WTC11 (cell line): ENCODE measurements at regions not wholly inside any gene's neighbourhood (a gene's known extent, or its start where the extent isn't known, plus 50 kb on each side); places are given as distances from the start of the nearest gene placed in this dataset.

Source experiments
- ATAC-seq: fragments of 200-7000 bp; cut with Tn5 transposase; 2 replicates; pipeline ENCODE4 v1.10.0; 2021; ENCODE audit warnings: mild to moderate bottlenecking, moderate library complexity
- CTCF ChIA-PET: fragments of 300-600 bp; sonication (Branson Sonifier 250); formaldehyde crosslinking; loops from one replicate; lab custom pipeline; 2021; ENCODE audit warnings: antibody characterized with exemption; lab: Charles Lee
- POLR2A ChIA-PET: fragments of 350-600 bp; sonication (Branson Sonifier 250); formaldehyde crosslinking; loops from one replicate; lab custom pipeline; 2021; ENCODE audit warnings: antibody characterized with exemption; lab: Charles Lee
- DNase-seq: peaks from one replicate; pipeline ENCODE4 v3.0.0; 2021; ENCODE audit warnings: low spot score
- H3K27ac Mint-ChIP-seq: 2 replicates; pipeline ENCODE4 v1.8.0; 2021; ENCODE audit warnings: mixed read lengths
- H3K27me3 Mint-ChIP-seq: 2 replicates; pipeline ENCODE4 v1.8.0; 2021; ENCODE audit warnings: low read depth, mild to moderate bottlenecking, moderate library complexity, mixed read lengths
- H3K36me3 Mint-ChIP-seq: 2 replicates; pipeline ENCODE4 v1.8.0; 2021; ENCODE audit warnings: mixed read lengths
- H3K4me1 Mint-ChIP-seq: 2 replicates; pipeline ENCODE4 v1.8.0; 2022; ENCODE audit warnings: mixed read lengths
- H3K4me3 Mint-ChIP-seq: 2 replicates; pipeline ENCODE4 v1.8.0; 2021; ENCODE audit warnings: mild to moderate bottlenecking, moderate library complexity, mixed read lengths
- H3K9me3 Mint-ChIP-seq: 2 replicates; pipeline ENCODE4 v1.8.0; 2021; ENCODE audit warnings: mixed read lengths
- ESRRA ChIP-seq: sonication (generic); formaldehyde crosslinking; IDR thresholded peaks from 2 replicates; pipeline ENCODE4 v1.8.1; 2022; ENCODE audit warnings: mild to moderate bottlenecking, missing genetic modification reagents, borderline replicate concordance
- ETV6 ChIP-seq: sonication (generic); formaldehyde crosslinking; IDR thresholded peaks from 2 replicates; pipeline ENCODE4 v1.8.1; 2022; ENCODE audit warnings: mild to moderate bottlenecking, missing genetic modification reagents
- FOXK1 ChIP-seq: sonication (generic); formaldehyde crosslinking; IDR thresholded peaks from 2 replicates; pipeline ENCODE4 v1.8.0; 2022; ENCODE audit warnings: mild to moderate bottlenecking, moderate library complexity, missing genetic modification reagents
- GRHL2 ChIP-seq: fragments of 250-450 bp; sonication (Bioruptor Pico); IDR thresholded peaks from 2 replicates; pipeline ENCODE4 v1.8.0; 2022; ENCODE audit warnings: mild to moderate bottlenecking, moderate library complexity; ENCODE audit not compliant: insufficient replicate concordance, severe bottlenecking
- HMGA2 ChIP-seq: fragments of 250-450 bp; sonication (Bioruptor Pico); IDR thresholded peaks from 2 replicates; pipeline ENCODE4 v1.4.0; 2021; ENCODE audit warnings: mild to moderate bottlenecking, moderate library complexity
- JUN ChIP-seq: sonication (generic); formaldehyde crosslinking; IDR thresholded peaks from 2 replicates; pipeline ENCODE4 v1.8.0; 2023; ENCODE audit warnings: mild to moderate bottlenecking, missing genetic modification reagents
- MAX ChIP-seq: sonication (generic); formaldehyde crosslinking; IDR thresholded peaks from 2 replicates; pipeline ENCODE4 v1.8.0; 2022; ENCODE audit warnings: mild to moderate bottlenecking, missing genetic modification reagents
- PRRX2 ChIP-seq: fragments of 250-450 bp; sonication (Bioruptor Pico); IDR thresholded peaks from 2 replicates; pipeline ENCODE4 v1.8.0; 2021; ENCODE audit warnings: mild to moderate bottlenecking
- RORB ChIP-seq: fragments of 250-450 bp; sonication (Bioruptor Pico); IDR thresholded peaks from 2 replicates; pipeline ENCODE4 v1.9.0; 2021; ENCODE audit warnings: mild to moderate bottlenecking
- SOX15 ChIP-seq: fragments of 250-450 bp; sonication (Bioruptor Pico); IDR thresholded peaks from 2 replicates; pipeline ENCODE4 v1.9.0; 2021; ENCODE audit warnings: mild to moderate bottlenecking
- TCF7 ChIP-seq: sonication (generic); formaldehyde crosslinking; IDR thresholded peaks from 2 replicates; pipeline ENCODE4 v1.8.0; 2022; ENCODE audit warnings: mild to moderate bottlenecking, low read depth, missing genetic modification reagents, moderate library complexity
- ZNF121 ChIP-seq: sonication (generic); formaldehyde crosslinking; IDR thresholded peaks from 2 replicates; pipeline ENCODE4 v1.8.0; 2023; ENCODE audit warnings: missing genetic modification reagents
- ZNF281 ChIP-seq: sonication (generic); formaldehyde crosslinking; IDR thresholded peaks from 2 replicates; pipeline ENCODE4 v1.8.0; 2023; ENCODE audit warnings: mild to moderate bottlenecking, missing genetic modification reagents
- ZNF423 ChIP-seq: fragments of 250-450 bp; sonication (Bioruptor Pico); IDR thresholded peaks from 2 replicates; pipeline ENCODE4 v2.1.2; 2022; ENCODE audit warnings: mild to moderate bottlenecking, moderate library complexity
- TF ChIP-seq, protein P1 (sequence below): sonication (generic); formaldehyde crosslinking; IDR thresholded peaks from 2 replicates; pipeline ENCODE4 v1.8.1; 2022; ENCODE audit warnings: missing genetic modification reagents, borderline replicate concordance
- TF ChIP-seq, protein P2 (sequence below): sonication (generic); formaldehyde crosslinking; IDR thresholded peaks from 2 replicates; pipeline ENCODE4 v1.8.1; 2023; ENCODE audit warnings: mild to moderate bottlenecking, missing genetic modification reagents, moderate library complexity
- TF ChIP-seq, protein P3 (sequence below): fragments of 250-450 bp; sonication (Bioruptor Pico); IDR thresholded peaks from 2 replicates; pipeline ENCODE4 v1.9.0; 2021; ENCODE audit warnings: mild to moderate bottlenecking
- TF ChIP-seq, protein P4 (sequence below): sonication (generic); formaldehyde crosslinking; IDR thresholded peaks from 2 replicates; pipeline ENCODE4 v1.8.1; 2023; ENCODE audit warnings: mild to moderate bottlenecking, missing genetic modification reagents

DNA sequence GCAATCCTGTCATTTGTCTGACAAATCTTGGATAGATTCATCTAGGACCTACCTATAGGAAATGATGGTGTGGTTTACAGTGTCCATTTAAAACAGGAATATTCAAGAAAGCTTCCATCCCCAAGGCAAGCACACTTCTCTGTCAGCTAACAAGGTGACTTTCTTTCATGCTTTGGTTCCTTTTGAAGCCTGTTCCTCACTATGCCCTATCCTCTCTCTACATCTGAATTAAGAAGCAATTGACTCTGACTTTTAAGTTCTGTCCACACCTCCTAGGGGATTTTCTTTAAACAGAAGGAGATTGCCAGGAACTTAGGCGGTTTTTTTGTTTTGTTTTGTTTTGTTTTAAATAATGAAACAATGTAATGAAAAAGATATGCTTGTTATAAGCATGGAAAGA is 1181.4 kb upstream of the TENM3 start (continued):
- TF ChIP-seq ESRRA (CRISPR knock-in tag) (no peak), FOXK1 (CRISPR knock-in tag) (no peak)

GRCh38 chr4:181063212-181063611 is 1180.0 kb upstream of the TENM3 start:
- POLR2A ChIA-PET = no interaction called here
- H3K27me3 Mint-ChIP-seq = no peaks in the 10 kb centered on the region
- TF ChIP-seq ETV6 (no peak), GRHL2 (CRISPR knock-in tag) (no peak), ZNF423 (CRISPR knock-in tag) (no peak), ZNF281 (CRISPR knock-in tag) (no peak), PRRX2 (no peak), MAX (CRISPR knock-in tag) (no peak), SOX15 (CRISPR knock-in tag) (no peak), HMGA2 (CRISPR knock-in tag) (no peak), RORB (CRISPR knock-in tag) (no peak), ZNF121 (no peak), TCF7 (CRISPR knock-in tag) (no peak)
- TF ChIP-seq, protein P1, sequence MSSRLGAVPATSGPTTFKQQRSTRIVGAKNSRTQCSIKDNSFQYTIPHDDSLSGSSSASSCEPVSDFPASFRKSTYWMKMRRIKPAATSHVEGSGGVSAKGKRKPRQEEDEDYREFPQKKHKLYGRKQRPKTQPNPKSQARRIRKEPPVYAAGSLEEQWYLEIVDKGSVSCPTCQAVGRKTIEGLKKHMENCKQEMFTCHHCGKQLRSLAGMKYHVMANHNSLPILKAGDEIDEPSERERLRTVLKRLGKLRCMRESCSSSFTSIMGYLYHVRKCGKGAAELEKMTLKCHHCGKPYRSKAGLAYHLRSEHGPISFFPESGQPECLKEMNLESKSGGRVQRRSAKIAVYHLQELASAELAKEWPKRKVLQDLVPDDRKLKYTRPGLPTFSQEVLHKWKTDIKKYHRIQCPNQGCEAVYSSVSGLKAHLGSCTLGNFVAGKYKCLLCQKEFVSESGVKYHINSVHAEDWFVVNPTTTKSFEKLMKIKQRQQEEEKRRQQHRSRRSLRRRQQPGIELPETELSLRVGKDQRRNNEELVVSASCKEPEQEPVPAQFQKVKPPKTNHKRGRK (CRISPR knock-in tag) = no peak
- TF ChIP-seq, protein P2, sequence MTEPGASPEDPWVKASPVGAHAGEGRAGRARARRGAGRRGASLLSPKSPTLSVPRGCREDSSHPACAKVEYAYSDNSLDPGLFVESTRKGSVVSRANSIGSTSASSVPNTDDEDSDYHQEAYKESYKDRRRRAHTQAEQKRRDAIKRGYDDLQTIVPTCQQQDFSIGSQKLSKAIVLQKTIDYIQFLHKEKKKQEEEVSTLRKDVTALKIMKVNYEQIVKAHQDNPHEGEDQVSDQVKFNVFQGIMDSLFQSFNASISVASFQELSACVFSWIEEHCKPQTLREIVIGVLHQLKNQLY (CRISPR knock-in tag) = no peak
- TF ChIP-seq, protein P3, sequence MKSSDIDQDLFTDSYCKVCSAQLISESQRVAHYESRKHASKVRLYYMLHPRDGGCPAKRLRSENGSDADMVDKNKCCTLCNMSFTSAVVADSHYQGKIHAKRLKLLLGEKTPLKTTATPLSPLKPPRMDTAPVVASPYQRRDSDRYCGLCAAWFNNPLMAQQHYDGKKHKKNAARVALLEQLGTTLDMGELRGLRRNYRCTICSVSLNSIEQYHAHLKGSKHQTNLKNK (CRISPR knock-in tag) = no peak
- TF ChIP-seq, all 79 proteins: peak for 0
- peaks cover 10% of the 10 kb centered on the region for H3K9me3 Mint-ChIP-seq
- ATAC-seq = no peak
- CTCF ChIA-PET = no interaction called here
- H3K36me3 Mint-ChIP-seq = no peaks in the 10 kb centered on the region
- H3K4me1 Mint-ChIP-seq = peaks cover 21% of the 10 kb centered on the region
- H3K4me3 Mint-ChIP-seq = no peak overlapping the region
- DNase-seq = no peak
- no peak overlapping the region for H3K27ac Mint-ChIP-seq

DNA sequence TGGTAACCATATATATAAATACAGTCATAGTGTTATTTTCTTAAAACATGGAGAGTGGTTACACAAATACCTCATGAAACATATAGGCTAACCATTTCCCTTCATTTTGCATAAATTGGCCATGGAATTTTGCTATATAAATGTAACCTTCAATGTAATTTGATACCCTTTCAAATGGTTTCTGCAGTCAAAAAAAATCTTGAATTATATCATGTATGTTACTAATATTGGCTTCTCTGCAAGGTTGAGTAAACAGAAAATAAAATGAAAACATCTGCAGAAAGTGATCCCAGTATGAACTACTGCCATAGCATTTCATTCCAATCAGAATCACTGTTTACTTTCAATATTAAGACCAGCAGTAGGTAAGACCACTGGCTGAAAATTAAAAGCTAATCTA is 1165.9 kb upstream of the TENM3 start:
- H3K4me1 Mint-ChIP-seq = no peaks in the 10 kb centered on the region
- H3K27me3 Mint-ChIP-seq = no peaks in the 10 kb centered on the region
- no peak for ATAC-seq
- TF ChIP-seq, protein P4, sequence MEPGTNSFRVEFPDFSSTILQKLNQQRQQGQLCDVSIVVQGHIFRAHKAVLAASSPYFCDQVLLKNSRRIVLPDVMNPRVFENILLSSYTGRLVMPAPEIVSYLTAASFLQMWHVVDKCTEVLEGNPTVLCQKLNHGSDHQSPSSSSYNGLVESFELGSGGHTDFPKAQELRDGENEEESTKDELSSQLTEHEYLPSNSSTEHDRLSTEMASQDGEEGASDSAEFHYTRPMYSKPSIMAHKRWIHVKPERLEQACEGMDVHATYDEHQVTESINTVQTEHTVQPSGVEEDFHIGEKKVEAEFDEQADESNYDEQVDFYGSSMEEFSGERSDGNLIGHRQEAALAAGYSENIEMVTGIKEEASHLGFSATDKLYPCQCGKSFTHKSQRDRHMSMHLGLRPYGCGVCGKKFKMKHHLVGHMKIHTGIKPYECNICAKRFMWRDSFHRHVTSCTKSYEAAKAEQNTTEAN (CRISPR knock-in tag) = no peak
- TF ChIP-seq PRRX2 (no peak), ZNF281 (CRISPR knock-in tag) (no peak), HMGA2 (CRISPR knock-in tag) (no peak), JUN (CRISPR knock-in tag) (no peak)
- TF ChIP-seq, all 79 proteins: peak for 0
- Mint-ChIP-seq H3K9me3 (0 out of 2 replicates have a peak, but pooled peaks cover 11% of the 10 kb centered on the region), H3K36me3 (no peaks in the 10 kb centered on the region), H3K4me3 (no peak overlapping the region), H3K27ac (no peak overlapping the region)
- DNase-seq = no peak
- ChIA-PET CTCF (no interaction called here), POLR2A (no interaction called here)
